OCI-LY3 (cell line): ENCODE measurements at regions not wholly inside any gene's neighbourhood (a gene's known extent, or its start where the extent isn't known, plus 50 kb on each side); places are given as distances from the start of the nearest gene placed in this dataset.

Experiments
- EZH2phosphoT487 ChIP-seq: fragments of 200-600 bp; shearing (Covaris generic); IDR thresholded peaks from 2 replicates; pipeline ENCODE4 v1.6.1; 2018; ENCODE audit warnings: antibody characterized with exemption, mixed run types, low read depth
- TF ChIP-seq, protein P1 (sequence below): fragments of 200-600, 300-600 bp; sonication (generic); IDR thresholded peaks from 2 replicates; pipeline ENCODE4 v1.5.1; 2014; ENCODE audit warnings: antibody characterized with exemption, low read length, low read depth

DNA sequence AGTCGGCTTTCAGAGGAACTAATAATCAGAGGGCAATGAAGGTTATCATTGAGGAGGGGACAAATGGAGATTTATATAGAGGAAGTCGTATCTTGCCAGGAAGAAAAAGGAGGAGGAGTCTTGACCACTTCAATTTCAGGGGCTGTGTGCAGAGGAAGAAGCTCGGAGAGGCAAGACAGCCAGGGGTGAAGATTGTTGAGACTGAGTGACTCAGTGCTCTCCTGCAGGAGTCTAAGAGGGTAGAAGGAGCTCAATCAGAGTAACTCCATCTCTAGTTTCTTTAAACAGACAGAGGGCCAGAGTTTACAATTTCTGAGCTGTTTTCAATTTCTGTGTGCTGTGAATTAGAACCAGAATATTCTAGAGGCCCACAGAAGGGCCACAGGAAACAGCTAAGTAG lies 439.3 kb upstream of the PRICKLE1 start:
- TF ChIP-seq, protein P1, sequence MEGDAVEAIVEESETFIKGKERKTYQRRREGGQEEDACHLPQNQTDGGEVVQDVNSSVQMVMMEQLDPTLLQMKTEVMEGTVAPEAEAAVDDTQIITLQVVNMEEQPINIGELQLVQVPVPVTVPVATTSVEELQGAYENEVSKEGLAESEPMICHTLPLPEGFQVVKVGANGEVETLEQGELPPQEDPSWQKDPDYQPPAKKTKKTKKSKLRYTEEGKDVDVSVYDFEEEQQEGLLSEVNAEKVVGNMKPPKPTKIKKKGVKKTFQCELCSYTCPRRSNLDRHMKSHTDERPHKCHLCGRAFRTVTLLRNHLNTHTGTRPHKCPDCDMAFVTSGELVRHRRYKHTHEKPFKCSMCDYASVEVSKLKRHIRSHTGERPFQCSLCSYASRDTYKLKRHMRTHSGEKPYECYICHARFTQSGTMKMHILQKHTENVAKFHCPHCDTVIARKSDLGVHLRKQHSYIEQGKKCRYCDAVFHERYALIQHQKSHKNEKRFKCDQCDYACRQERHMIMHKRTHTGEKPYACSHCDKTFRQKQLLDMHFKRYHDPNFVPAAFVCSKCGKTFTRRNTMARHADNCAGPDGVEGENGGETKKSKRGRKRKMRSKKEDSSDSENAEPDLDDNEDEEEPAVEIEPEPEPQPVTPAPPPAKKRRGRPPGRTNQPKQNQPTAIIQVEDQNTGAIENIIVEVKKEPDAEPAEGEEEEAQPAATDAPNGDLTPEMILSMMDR = no peak
- TF ChIP-seq EZH2phosphoT487 = no peak
